K562 (cell line): ENCODE measurements at regions not wholly inside any gene's neighbourhood (a gene's known extent, or its start where the extent isn't known, plus 50 kb on each side); places are given as distances from the start of the nearest gene placed in this dataset.

Experiments
- ATAC-seq: fragments of 200-7000 bp; cut with Tn5 transposase; 3 replicates; pipeline ENCODE4 v1.9.1; 2020; ENCODE audit warnings: moderate library complexity
- BruUV-seq: library from RNA; stranded (reverse); fragments of 400-500 nt; replicated peaks from 2 replicates; lab custom pipeline; 2021; lab: Mats Ljungman, UMichigan
- CTCF ChIA-PET: fragments of 300-600 bp; formaldehyde crosslinking; extraction: SDS; loops from one replicate; lab custom pipeline; 2021; ENCODE audit warnings: low intra/inter-chr PET ratio; lab: Yijun Ruan, JAX
- POLR2A ChIA-PET: fragments of 300-600, 350-650 bp; sonication (Branson Sonifier 250); formaldehyde crosslinking; extraction: SDS; loops from one replicate; lab custom pipeline; 2021; ENCODE audit warnings: antibody characterized with exemption, inconsistent platforms; lab: Yijun Ruan, JAX
- DNase-seq, 4 experiments: peaks; one replicate each; pipeline versions ENCODE4 v3.0.0 to v3.0.0-alpha.2; 2011 to 2018; ENCODE audit warnings: low spot score in 3 of 4, mixed read lengths in 3 of 4; ENCODE audit errors: extremely low read depth in 1 of 4
- FAIRE-seq: peaks from 2 replicates; lab custom pipeline; 2011; peaks lifted over from hg19 to GRCh38; lab: Jason Lieb, UNC
- H2AFZ ChIP-seq: 2 replicates; pipeline ENCODE4 v1.6.0; 2011; ENCODE audit warnings: low read depth, low read length, control low read depth, inconsistent platforms
- H3K27ac ChIP-seq: fragments of 200-600 bp; 3 replicates; pipeline ENCODE4 v1.8.0; 2011; ENCODE audit warnings: low read depth, mild to moderate bottlenecking, control low read depth, inconsistent platforms, low read length, moderate library complexity, mixed read lengths; ENCODE audit errors: extremely low read depth
- H3K27me3 ChIP-seq, 2 experiments: fragments of 300-600 bp in 1 of 2; 2 replicates in 1 of 2; 3 replicates in 1 of 2; pipeline versions ENCODE4 v1.6.0 to v1.8.0; 2011; ENCODE audit warnings: inconsistent platforms in 2 of 2, low read length in 2 of 2, mild to moderate bottlenecking in 1 of 2, mixed read lengths in 1 of 2, moderate library complexity in 1 of 2; ENCODE audit not compliant: control insufficient read depth in 2 of 2, insufficient read depth in 2 of 2
- H3K36me3 ChIP-seq: fragments of 300-600 bp; 3 replicates; pipeline ENCODE4 v1.8.0; 2011; ENCODE audit warnings: mild to moderate bottlenecking, low read length, inconsistent platforms; ENCODE audit not compliant: control insufficient read depth, insufficient read depth
- H3K4me1 ChIP-seq, 2 experiments: fragments of 200-600 bp in 1 of 2; replicated peaks in 1 of 2; 2 replicates in 1 of 2; 3 replicates in 1 of 2; pipeline versions ENCODE4 v1.5.1 to v1.8.0; 2011; ENCODE audit warnings: inconsistent platforms in 2 of 2, low read length in 2 of 2, mild to moderate bottlenecking in 1 of 2, mixed read lengths in 1 of 2, moderate library complexity in 1 of 2; ENCODE audit not compliant: control insufficient read depth in 2 of 2, insufficient read depth in 2 of 2
- H3K4me2 ChIP-seq: 2 replicates; pipeline ENCODE4 v1.6.1; 2011; ENCODE audit warnings: low read length, control low read depth, inconsistent platforms, mixed read lengths; ENCODE audit not compliant: insufficient read depth
- H3K4me3 ChIP-seq: fragments of 200-600 bp; sonication (generic), shearing (Covaris generic); 2 replicates; pipeline ENCODE4 v1.5.1; 2016; ENCODE audit warnings: control low read depth, inconsistent platforms
- H3K79me2 ChIP-seq: fragments of 200-600 bp; 3 replicates; pipeline ENCODE4 v1.8.0; 2011; ENCODE audit warnings: low read length, inconsistent platforms; ENCODE audit not compliant: control insufficient read depth, insufficient read depth
- H3K9ac ChIP-seq, 2 experiments: 2 replicates each; pipeline versions ENCODE4 v1.6.0 to v1.6.1; 2011; ENCODE audit warnings: low read depth in 2 of 2, low read length in 2 of 2, control low read depth in 1 of 2, inconsistent platforms in 1 of 2, mild to moderate bottlenecking in 1 of 2, mixed read lengths in 1 of 2; ENCODE audit not compliant: insufficient read depth in 1 of 2
- H3K9me1 ChIP-seq: one replicate; pipeline ENCODE4 v1.6.0; 2011; ENCODE audit warnings: inconsistent platforms, mild to moderate bottlenecking, low read length, moderate library complexity; ENCODE audit not compliant: control insufficient read depth, insufficient read depth
- H3K9me3 ChIP-seq: replicated peaks from 2 replicates; pipeline ENCODE4 v1.5.1; 2011; ENCODE audit warnings: low read depth, low read length, inconsistent platforms; ENCODE audit not compliant: control insufficient read depth, insufficient read depth
- H4K20me1 ChIP-seq: replicated peaks from 2 replicates; pipeline ENCODE4 v1.6.1; 2011; ENCODE audit warnings: low read length, inconsistent platforms, mixed read lengths; ENCODE audit not compliant: control insufficient read depth, insufficient read depth
- CHCHD3 ChIP-seq: fragments of 250-450 bp; sonication (Bioruptor Pico); IDR thresholded peaks from 2 replicates; pipeline ENCODE4 v2.1.2; 2022; ENCODE audit warnings: mild to moderate bottlenecking
- CHD1 ChIP-seq: fragments of 200-600 bp; sonication (generic); IDR thresholded peaks from one replicate; pipeline ENCODE4 v1.6.1; 2012; ENCODE audit warnings: mild to moderate bottlenecking, moderate library complexity, low read length, inconsistent platforms
- CREB1 ChIP-seq, 2 experiments: sonication (generic) in 1 of 2; formaldehyde crosslinking in 1 of 2; IDR thresholded peaks; 2 replicates each; pipeline versions ENCODE4 v1.6.1 to v1.8.0; 2012 to 2022; ENCODE audit warnings: inconsistent platforms in 1 of 2, mild to moderate bottlenecking in 1 of 2, missing genetic modification reagents in 1 of 2, moderate library complexity in 1 of 2
- EP400 ChIP-seq: fragments of 450-650 bp; IDR thresholded peaks from 2 replicates; pipeline ENCODE4 v1.6.1; 2017; ENCODE audit warnings: antibody characterized with exemption, mild to moderate bottlenecking, moderate library complexity
- HBP1 ChIP-seq: fragments of 450-650 bp; formaldehyde crosslinking; IDR thresholded peaks from 2 replicates; pipeline ENCODE4 v1.4.0; 2022; ENCODE audit warnings: missing genetic modification characterization
- KDM4B ChIP-seq, 2 experiments: fragments of 450-650 bp in 1 of 2; sonication (generic) in 1 of 2; IDR thresholded peaks; 2 replicates each; pipeline ENCODE4 v1.6.1; 2016 to 2017; ENCODE audit warnings: borderline replicate concordance in 2 of 2, antibody characterized with exemption in 1 of 2, low read depth in 1 of 2, mild to moderate bottlenecking in 1 of 2
- KLF6 ChIP-seq: fragments of 250-450 bp; sonication (Bioruptor Pico); IDR thresholded peaks from 2 replicates; pipeline ENCODE4 v1.4.0; 2020; ENCODE audit warnings: mild to moderate bottlenecking, moderate library complexity, borderline replicate concordance
- MEIS2 ChIP-seq: fragments of 450-650 bp; IDR thresholded peaks from 2 replicates; pipeline ENCODE4 v1.6.1; 2014; ENCODE audit warnings: mild to moderate bottlenecking; ENCODE audit not compliant: partially characterized antibody
- NR0B1 ChIP-seq: fragments of 450-650 bp; IDR thresholded peaks from one replicate; pipeline ENCODE4 v1.6.1; 2018; ENCODE audit warnings: mild to moderate bottlenecking, moderate library complexity; ENCODE audit not compliant: partially characterized antibody
- PCBP1 ChIP-seq: fragments of 200-400 bp; formaldehyde crosslinking; IDR thresholded peaks from 2 replicates; pipeline ENCODE4 v1.6.1; 2018; ENCODE audit warnings: mild to moderate bottlenecking, low read depth, low read length; ENCODE audit not compliant: poor library complexity, severe bottlenecking
- POLR2H ChIP-seq: IDR thresholded peaks from 2 replicates; pipeline ENCODE4 v1.6.1; 2016; ENCODE audit warnings: missing genetic modification characterization, low read depth, mild to moderate bottlenecking, control low read depth, missing compliant biosample characterization, moderate library complexity
- POU5F1 ChIP-seq: fragments of 150-350 bp; IDR thresholded peaks from 2 replicates; pipeline ENCODE4 v1.6.1; 2014; ENCODE audit warnings: borderline replicate concordance, low read length, low read depth, mild to moderate bottlenecking; ENCODE audit not compliant: partially characterized antibody
- PTRF ChIP-seq: fragments of 450-650 bp; IDR thresholded peaks from 2 replicates; pipeline ENCODE4 v1.6.1; 2016; ENCODE audit warnings: mild to moderate bottlenecking, missing genetic modification characterization, missing compliant biosample characterization
- RBM22 ChIP-seq: fragments of 200-400 bp; formaldehyde crosslinking; IDR thresholded peaks from 2 replicates; pipeline ENCODE4 v1.6.1; 2018; ENCODE audit warnings: low read length, low read depth; ENCODE audit not compliant: poor library complexity, severe bottlenecking
- SIN3A ChIP-seq, 2 experiments: fragments of 150-350 bp in 1 of 2; IDR thresholded peaks; 2 replicates each; pipeline ENCODE4 v1.6.1; 2011 to 2016; ENCODE audit warnings: borderline replicate concordance in 2 of 2, low read depth in 2 of 2, low read length in 2 of 2, mild to moderate bottlenecking in 2 of 2, moderate library complexity in 2 of 2; ENCODE audit not compliant: control insufficient read depth in 1 of 2
- SIRT6 ChIP-seq: IDR thresholded peaks from one replicate; pipeline ENCODE4 v1.6.1; 2012; ENCODE audit warnings: low read depth, mild to moderate bottlenecking, control low read depth, inconsistent platforms, low read length, moderate library complexity
- SMAD4 ChIP-seq: fragments of 250-450 bp; sonication (Bioruptor Pico); conservative IDR thresholded peaks from 2 replicates; pipeline ENCODE4 v1.8.0; 2021; ENCODE audit warnings: inconsistent platforms, mild to moderate bottlenecking, moderate library complexity
- SMARCA4 ChIP-seq: fragments of 450-650 bp; IDR thresholded peaks from 2 replicates; pipeline ENCODE4 v1.6.1; 2016
- ZFP36 ChIP-seq: fragments of 150-350 bp; IDR thresholded peaks from 2 replicates; pipeline ENCODE4 v1.6.1; 2018; ENCODE audit warnings: low read length, low read depth; ENCODE audit not compliant: partially characterized antibody
- ZFX ChIP-seq: sonication (generic); formaldehyde crosslinking; IDR thresholded peaks from 2 replicates; pipeline ENCODE4 v1.8.0; 2022; ENCODE audit warnings: mild to moderate bottlenecking, missing genetic modification reagents, moderate library complexity
- ZNF561 ChIP-seq: fragments of 450-650 bp; formaldehyde crosslinking; conservative IDR thresholded peaks from 2 replicates; pipeline ENCODE4 v1.4.0; 2020; ENCODE audit warnings: mild to moderate bottlenecking, moderate library complexity
- WGBS: fragments of 100-300 bp; shearing (Covaris generic); methylation state at CpG from one replicate; pipeline ENCODE4 v1.1.6; 2016; ENCODE audit warnings: low coverage, mixed read lengths; ENCODE audit not compliant: insufficient coverage; ENCODE audit errors: missing lambda C conversion rate; 5-methylcytosine and 5-hydroxymethylcytosine counted together
- in situ Hi-C: fragments of 300-500 bp; cut with MboI; formaldehyde crosslinking; loops from 4 replicates; pipeline ENCODE4 v1.15.0; 2018; ENCODE audit warnings: inconsistent platforms, mixed read lengths
- intact Hi-C: fragments of 100-400 bp; cut with micrococcal nuclease; formaldehyde crosslinking; loops from 2 replicates; pipeline ENCODE4 v1.14.2; 2022

GRCh38 chr3:140829796-140830195, 111.8 kb upstream of the SLC25A36 start (continued):
- TF ChIP-seq NR0B1 (no peak), ZNF561 (CRISPR knock-in tag) (no peak), CHD1 (no peak), SIRT6 (no peak), HBP1 (CRISPR knock-in tag) (no peak), CHCHD3 (CRISPR knock-in tag) (no peak), EP400 (no peak), SMARCA4 (no peak), RBM22 (no peak)
- TF ChIP-seq, all 486 proteins: peak for 0

GRCh38 chr3:140830391-140830790, 111.2 kb upstream of the SLC25A36 start:
- H3K4me2 ChIP-seq: no peak overlapping the region
- no peak for DNase-seq
- H3K4me1 ChIP-seq: no peaks in the 10 kb centered on the region
- no peaks in the 10 kb centered on the region for H4K20me1 ChIP-seq
- no peak overlapping the region for H3K4me3 ChIP-seq
- WGBS: 0% methylated on average over 1 of the region's 1 CpG
- BruUV-seq: no TSS peak
- H3K27ac ChIP-seq: no peak overlapping the region
- ChIA-PET POLR2A (no interaction called here), CTCF (no interaction called here)
- no peak for ATAC-seq
- no peak overlapping the region for H3K9ac ChIP-seq
- intact Hi-C loops (no loop called here), in situ Hi-C loops (no loop called here)
- FAIRE-seq: no peak
- H3K79me2 ChIP-seq: no peaks in the 10 kb centered on the region
- H3K36me3 ChIP-seq: no peaks in the 10 kb centered on the region
- H3K27me3 ChIP-seq: peaks cover 0 to 5% of the 10 kb centered on the region in 2 experiments; a peak in 2 of 5 replicates
- H3K9me1 ChIP-seq: no peaks in the 10 kb centered on the region
- no peaks in the 10 kb centered on the region for H3K9me3 ChIP-seq
- H2AFZ ChIP-seq: no peak overlapping the region
- TF ChIP-seq MEIS2 (no peak), CREB1 (IDR thresholded peaks at IDR 0.05) (no peak), CREB1 (CRISPR knock-in tag; IDR thresholded peaks at IDR 0.05) (no peak), SIN3A (IDR thresholded peaks at IDR 0.05; ENCODE audit: borderline replicate concordance in 2 of 2, control insufficient read depth in 1 of 2, low read depth in 2 of 2, low read length in 2 of 2) (no peak), POU5F1 (no peak), POLR2H (no peak), ZFX (CRISPR knock-in tag) (no peak), KLF6 (CRISPR knock-in tag) (no peak), ZFP36 (no peak), PCBP1 (no peak), SMAD4 (CRISPR knock-in tag) (no peak), KDM4B (IDR thresholded peaks at IDR 0.05; ENCODE audit: borderline replicate concordance in 2 of 2, low read depth in 1 of 2) (no peak), PTRF (tag) (no peak)
